Esophagus squamous epithelium (tissue), 5 donors: ENCODE measurements at regions not wholly inside any gene's neighbourhood (a gene's known extent, or its start where the extent isn't known, plus 50 kb on each side); places are given as distances from the start of the nearest gene placed in this dataset.

Source experiments
- DNase-seq: peaks from one replicate; lab custom pipeline; 2025; lab: John Stamatoyannopoulos, UW
- H3K27ac ChIP-seq, 4 donors: fragments of 200-600 bp; sonication (generic); one replicate each; pipeline ENCODE4 v1.5.1; 2016 to 2019; ENCODE audit warnings: mild to moderate bottlenecking in 1 of 4
- H3K27me3 ChIP-seq, 4 donors: fragments of 200-600 bp; sonication (generic); 1 replicate in 3 of 4; 2 replicates in 1 of 4; pipeline versions ENCODE4 v1.5.1 to v1.6.0; 2017 to 2021; ENCODE audit warnings: antibody characterized with exemption in 1 of 4
- H3K36me3 ChIP-seq, 3 donors: fragments of 200-600 bp; sonication (generic); one replicate each; pipeline ENCODE4 v1.5.1; 2016 to 2019
- H3K4me1 ChIP-seq, 3 donors: fragments of 200-600 bp; sonication (generic); one replicate each; pipeline ENCODE4 v1.5.1; 2017 to 2019
- H3K4me3 ChIP-seq, 4 donors: fragments of 200-600 bp; sonication (generic); 1 replicate in 3 of 4; 2 replicates in 1 of 4; pipeline ENCODE4 v1.5.1; 2016 to 2019; ENCODE audit warnings: mild to moderate bottlenecking in 2 of 4, moderate library complexity in 1 of 4
- H3K9me3 ChIP-seq, 3 donors: fragments of 200-600 bp; sonication (generic); one replicate each; pipeline ENCODE4 v1.5.1; 2016 to 2019
- CTCF ChIP-seq, 6 experiments: fragments of 450-650 bp in 4 of 6; fragments of 200-600 bp in 2 of 6; sonication (generic) in 2 of 6; IDR thresholded peaks; one replicate each; pipeline ENCODE4 v1.5.1; 2016 to 2019; ENCODE audit warnings: antibody characterized with exemption in 6 of 6, mild to moderate bottlenecking in 4 of 6, moderate library complexity in 4 of 6
- POLR2A ChIP-seq, 4 donors: fragments of 450-650 bp; IDR thresholded peaks; one replicate each; pipeline ENCODE4 v1.6.1; 2017; ENCODE audit warnings: antibody characterized with exemption in 4 of 4, mild to moderate bottlenecking in 4 of 4, moderate library complexity in 3 of 4
- WGBS, 2 donors: methylation state at CpG; one replicate each; pipeline ENCODE4 v1.1.5; 2018; 5-methylcytosine and 5-hydroxymethylcytosine counted together
- intact Hi-C: fragments of 100-400 bp; cut with DNase I; formaldehyde crosslinking; loops from one replicate; pipeline ENCODE4 v1.15.0; 2022
- donor health status: DM: yes; HTN: yes; CAD: no.

GRCh38 chr7:129366-130221, 62.8 kb upstream of the FAM20C start:
- no peaks in the 10 kb centered on the region for H3K9me3 ChIP-seq
- TF ChIP-seq POLR2A (IDR thresholded peaks at IDR 0.05) (no peak), CTCF (IDR thresholded peaks at IDR 0.05) (no peak)
- H3K4me3 ChIP-seq, result peak overlapping the region in 2 of 4 donors; percentile 5 to 47
- peaks cover 0 to 29% (median 0%) of the 10 kb centered on the region in 4 donors for H3K27me3 ChIP-seq
- WGBS, 2 donors, result 42 to 54% methylated on average over 15 to 16 of the region's 22 CpGs
- no peak for DNase-seq
- intact Hi-C loops, result no loop called here
- H3K36me3 ChIP-seq, result no peaks in the 10 kb centered on the region
- H3K27ac ChIP-seq, result peak overlapping the region in 3 of 4 donors; percentile 62 to 77 (median 72)
- peaks cover 0 to 33% (median 11%) of the 10 kb centered on the region in 3 donors for H3K4me1 ChIP-seq

DNA sequence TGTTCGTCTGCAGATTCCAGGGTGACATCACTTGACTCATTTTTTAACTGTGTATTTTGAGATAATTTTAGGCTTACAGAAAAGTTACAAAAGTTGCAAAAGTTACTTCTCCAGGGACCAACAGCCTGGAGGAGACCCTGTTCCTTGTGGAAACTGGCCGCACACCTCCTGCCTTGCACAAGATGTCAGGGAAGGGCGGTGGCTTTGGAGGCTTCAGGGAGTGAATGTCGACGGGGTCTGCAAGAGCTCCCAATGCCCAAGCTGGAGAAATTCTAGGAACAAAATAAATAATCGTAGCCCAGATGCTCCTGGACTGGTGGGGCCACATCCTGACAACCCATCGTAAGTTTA, 62.2 kb upstream of the FAM20C start:
- Histone ChIP-seq H3K4me1 (peaks cover 0 to 33% (median 11%) of the 10 kb centered on the region in 3 donors), H3K9me3 (no peaks in the 10 kb centered on the region), H3K27me3 (peaks cover 0 to 31% (median 0%) of the 10 kb centered on the region in 4 donors), H3K36me3 (no peaks in the 10 kb centered on the region), H3K4me3 (peak overlapping the region in 1 of 4 donors; percentile 47), H3K27ac (peak overlapping the region in 3 of 4 donors; percentile 62 to 77 (median 72))
- TF ChIP-seq CTCF (IDR thresholded peaks at IDR 0.05) (no peak), POLR2A (IDR thresholded peaks at IDR 0.05) (no peak)
- intact Hi-C loops, result no loop called here
- 60 to 68% methylated on average over 7 of the region's 7 CpGs for WGBS, 2 donors
- no peak for DNase-seq

DNA sequence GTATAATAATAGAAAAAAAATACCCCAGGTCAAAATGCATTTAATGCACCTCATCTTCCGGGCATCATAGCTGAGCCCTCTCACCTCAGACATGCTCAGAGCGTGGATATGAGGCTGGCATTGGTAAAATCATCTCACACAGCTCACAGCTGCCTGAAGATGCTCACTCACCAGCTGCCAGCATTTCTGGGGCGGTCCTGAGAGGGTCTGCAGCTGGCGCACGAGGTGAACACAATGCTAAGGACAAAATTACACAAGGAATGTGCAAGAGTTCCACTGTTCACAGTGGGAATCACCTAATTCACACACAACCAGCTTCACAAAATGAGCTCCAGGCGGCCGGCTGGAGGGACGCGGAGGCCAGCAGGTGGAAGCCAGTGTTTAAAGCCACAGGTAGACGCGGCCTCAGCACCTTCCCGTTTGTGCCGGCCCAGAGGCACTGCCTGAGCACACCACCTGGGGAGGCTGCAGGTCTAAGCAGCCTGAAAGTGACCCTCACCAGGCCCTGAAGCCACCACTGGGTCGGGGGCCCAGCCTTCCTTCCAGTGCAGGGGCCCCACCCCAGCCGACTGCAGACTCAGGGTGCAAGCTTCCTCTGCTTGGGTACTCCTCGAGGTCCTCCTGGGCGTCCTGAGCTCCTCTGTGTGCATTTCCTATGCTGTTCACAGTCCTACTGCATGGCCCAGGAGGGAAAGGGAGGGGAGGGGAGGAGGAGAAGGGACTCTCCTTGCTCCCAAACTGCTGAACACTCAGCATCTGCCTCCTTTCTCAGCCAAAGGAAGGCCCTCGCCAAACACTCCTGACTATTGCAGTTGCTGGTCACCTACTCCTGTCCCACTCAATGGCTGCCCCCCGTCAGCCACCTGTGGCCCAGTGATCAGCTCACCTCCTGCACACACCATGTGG, 61.2 kb upstream of the FAM20C start:
- peaks cover 0 to 33% (median 11%) of the 10 kb centered on the region in 3 donors for H3K4me1 ChIP-seq
- no peaks in the 10 kb centered on the region for H3K36me3 ChIP-seq
- TF ChIP-seq POLR2A (IDR thresholded peaks at IDR 0.05), result no peak
- no peak for TF ChIP-seq CTCF (IDR thresholded peaks at IDR 0.05)
- H3K27me3 ChIP-seq, result peaks cover 0 to 36% (median 0%) of the 10 kb centered on the region in 4 donors
- DNase-seq, result no peak
- peak overlapping the region in 2 of 4 donors; percentile 46 to 58 for H3K27ac ChIP-seq
- WGBS, 2 donors, result 75 to 91% methylated on average over 9 to 11 of the region's 19 CpGs
- H3K4me3 ChIP-seq, result no peak overlapping the region
- no peaks in the 10 kb centered on the region for H3K9me3 ChIP-seq
- intact Hi-C loops, result no loop called here

DNA sequence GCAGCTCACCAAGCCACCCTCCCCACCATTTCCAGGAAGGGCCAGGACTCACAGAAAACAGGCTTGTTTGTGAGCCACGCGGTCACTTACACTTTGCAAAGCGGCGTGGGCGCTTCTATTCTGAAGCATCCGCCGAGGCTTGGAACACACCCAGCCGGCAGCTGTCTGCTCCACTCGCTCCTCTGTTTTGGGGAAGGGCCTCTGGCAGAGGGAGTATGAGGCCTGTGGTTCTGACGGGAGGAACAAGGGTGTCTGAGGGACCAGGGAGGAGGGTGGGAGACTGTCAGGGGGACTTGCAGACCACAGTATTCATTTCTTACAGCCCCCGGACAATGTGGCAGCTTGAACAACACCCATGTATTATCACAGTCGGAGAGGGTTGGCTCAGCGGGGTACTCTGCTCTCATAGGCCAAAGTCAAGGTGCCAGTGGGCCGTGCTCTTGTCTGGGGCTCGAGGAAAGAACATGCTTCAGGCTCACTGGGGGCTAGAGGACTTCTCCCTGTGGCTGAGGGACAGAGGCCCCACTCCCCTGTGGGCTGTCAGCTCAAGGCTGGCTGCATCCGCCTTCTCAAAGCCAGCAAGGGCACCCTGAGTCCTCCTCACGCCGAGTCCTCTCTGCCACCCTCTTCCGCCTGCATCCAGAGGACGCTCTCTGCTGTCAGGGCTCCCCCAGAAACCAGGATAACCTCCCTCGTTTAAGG, 60.4 kb upstream of the FAM20C start:
- H3K9me3 ChIP-seq, result no peaks in the 10 kb centered on the region
- 69 to 77% methylated on average over 6 to 9 of the region's 21 CpGs for WGBS, 2 donors
- H3K27ac ChIP-seq, result peak overlapping the region in 2 of 4 donors; percentile 46 to 58
- no peak overlapping the region for H3K4me3 ChIP-seq
- peaks cover 0 to 36% (median 0%) of the 10 kb centered on the region in 4 donors for H3K27me3 ChIP-seq
- no peaks in the 10 kb centered on the region for H3K36me3 ChIP-seq
- DNase-seq, result no peak
- TF ChIP-seq POLR2A (IDR thresholded peaks at IDR 0.05) (no peak), CTCF (IDR thresholded peaks at IDR 0.05) (no peak)
- intact Hi-C loops, result no loop called here
- peaks cover 0 to 33% (median 11%) of the 10 kb centered on the region in 3 donors for H3K4me1 ChIP-seq
